Tibial nerve (tissue), 4 donors: ENCODE measurements at regions not wholly inside any gene's neighbourhood (a gene's known extent, or its start where the extent isn't known, plus 50 kb on each side); places are given as distances from the start of the nearest gene placed in this dataset.

ENCODE experiments used
- DNase-seq, 2 donors: peaks; one replicate each; pipeline ENCODE4 v3.0.0-alpha.2; 2019; ENCODE audit warnings: low spot score in 2 of 2
- H3K27ac ChIP-seq, 4 donors: fragments of 200-600 bp; sonication (generic) in 3 of 4; one replicate each; pipeline ENCODE4 v1.5.1; 2017 to 2019; ENCODE audit warnings: mild to moderate bottlenecking in 1 of 4
- H3K27me3 ChIP-seq, 2 donors: fragments of 200-600 bp; sonication (generic) in 1 of 2; one replicate each; pipeline versions ENCODE4 v1.5.1 to v1.6.0; 2017 to 2019
- H3K36me3 ChIP-seq, 3 donors: fragments of 200-600 bp; sonication (generic); one replicate each; pipeline ENCODE4 v1.5.1; 2018 to 2019
- H3K4me1 ChIP-seq, 4 donors: fragments of 200-600 bp; sonication (generic) in 3 of 4; one replicate each; pipeline ENCODE4 v1.5.1; 2017 to 2019
- H3K4me3 ChIP-seq, 4 donors: fragments of 200-600 bp; sonication (generic) in 3 of 4; one replicate each; pipeline ENCODE4 v1.5.1; 2017 to 2019; ENCODE audit warnings: mild to moderate bottlenecking in 1 of 4, moderate library complexity in 1 of 4
- H3K9me3 ChIP-seq, 4 donors: fragments of 200-600 bp; sonication (generic) in 3 of 4; one replicate each; pipeline ENCODE4 v1.5.1; 2017 to 2019
- CTCF ChIP-seq, 5 experiments: fragments of 200-600 bp in 3 of 5; fragments of 450-650 bp in 2 of 5; sonication (generic) in 3 of 5; IDR thresholded peaks; one replicate each; pipeline ENCODE4 v1.5.1; 2016 to 2019; ENCODE audit warnings: antibody characterized with exemption in 5 of 5, mild to moderate bottlenecking in 3 of 5, moderate library complexity in 2 of 5
- EP300 ChIP-seq, 2 donors: sonication (generic); formaldehyde crosslinking; IDR thresholded peaks; one replicate each; pipeline ENCODE4 v1.6.1; 2017; ENCODE audit warnings: antibody characterized with exemption in 2 of 2, mild to moderate bottlenecking in 1 of 2
- POLR2A ChIP-seq, 2 donors: fragments of 450-650 bp; IDR thresholded peaks; one replicate each; pipeline ENCODE4 v1.6.1; 2017; ENCODE audit warnings: antibody characterized with exemption in 2 of 2, mild to moderate bottlenecking in 2 of 2, moderate library complexity in 2 of 2
- WGBS, 2 donors: methylation state at CpG; one replicate each; pipeline ENCODE4 v1.1.5; 2018; 5-methylcytosine and 5-hydroxymethylcytosine counted together

GRCh38 chr1:191371626-191372025 lies 786.6 kb upstream of the RGS18 start:
- Histone ChIP-seq H3K9me3 (peaks cover 0 to 7% (median 2%) of the 10 kb centered on the region in 4 donors), H3K36me3 (no peaks in the 10 kb centered on the region), H3K4me1 (no peaks in the 10 kb centered on the region), H3K4me3 (no peak overlapping the region), H3K27ac (no peak overlapping the region), H3K27me3 (no peaks in the 10 kb centered on the region)
- DNase-seq = no peak
- 50 to 81% methylated on average over 3 of the region's 3 CpGs for WGBS, 2 donors
- no peak for TF ChIP-seq CTCF (IDR thresholded peaks at IDR 0.05)
- TF ChIP-seq POLR2A (IDR thresholded peaks at IDR 0.05) = no peak
- TF ChIP-seq EP300 (IDR thresholded peaks at IDR 0.05) = no peak

GRCh38 chr1:191388283-191388682 lies 770.0 kb upstream of the RGS18 start:
- Histone ChIP-seq H3K36me3 (no peaks in the 10 kb centered on the region), H3K4me3 (no peak overlapping the region), H3K27me3 (no peaks in the 10 kb centered on the region), H3K9me3 (peaks cover 0 to 16% (median 3%) of the 10 kb centered on the region in 4 donors), H3K27ac (no peak overlapping the region), H3K4me1 (no peaks in the 10 kb centered on the region)
- no peak for DNase-seq
- TF ChIP-seq EP300 (IDR thresholded peaks at IDR 0.05) (no peak), POLR2A (IDR thresholded peaks at IDR 0.05) (no peak), CTCF (IDR thresholded peaks at IDR 0.05) (no peak)

- H3K4me1 ChIP-seq = no peaks in the 10 kb centered on the region
- TF ChIP-seq POLR2A (IDR thresholded peaks at IDR 0.05) = no peak
- TF ChIP-seq EP300 (IDR thresholded peaks at IDR 0.05) = no peak
- TF ChIP-seq CTCF (IDR thresholded peaks at IDR 0.05) = no peak
- H3K27ac ChIP-seq = no peak overlapping the region
- no peaks in the 10 kb centered on the region for H3K36me3 ChIP-seq
- no peak overlapping the region for H3K4me3 ChIP-seq
- no peak for DNase-seq
- peaks cover 0 to 5% (median 0%) of the 10 kb centered on the region in 4 donors for H3K9me3 ChIP-seq
- no peaks in the 10 kb centered on the region for H3K27me3 ChIP-seq
- 89 to 96% methylated on average over 5 of the region's 5 CpGs for WGBS, 2 donors
These were observed 761.6 kb upstream of the RGS18 start for GRCh38 chr1:191396622-191397021.

GRCh38 chr1:191398551-191398950 lies 759.7 kb upstream of the RGS18 start:
- TF ChIP-seq CTCF (IDR thresholded peaks at IDR 0.05) (no peak), EP300 (IDR thresholded peaks at IDR 0.05) (no peak), POLR2A (IDR thresholded peaks at IDR 0.05) (no peak)
- DNase-seq = no peak
- Histone ChIP-seq H3K36me3 (no peaks in the 10 kb centered on the region), H3K4me3 (no peak overlapping the region), H3K4me1 (no peaks in the 10 kb centered on the region), H3K27ac (no peak overlapping the region), H3K9me3 (peaks cover 0 to 5% (median 0%) of the 10 kb centered on the region in 4 donors), H3K27me3 (no peaks in the 10 kb centered on the region)
- 86 to 87% methylated on average over 4 of the region's 4 CpGs for WGBS, 2 donors

GRCh38 chr1:191405417-191405816 lies 752.8 kb upstream of the RGS18 start:
- 48 to 56% methylated on average over 3 of the region's 3 CpGs for WGBS, 2 donors
- no peak for TF ChIP-seq EP300 (IDR thresholded peaks at IDR 0.05)
- DNase-seq = no peak
- Histone ChIP-seq H3K36me3 (no peaks in the 10 kb centered on the region), H3K4me3 (no peak overlapping the region), H3K27ac (no peak overlapping the region), H3K9me3 (no peaks in the 10 kb centered on the region), H3K27me3 (no peaks in the 10 kb centered on the region), H3K4me1 (no peaks in the 10 kb centered on the region)

- 56 to 57% methylated on average over 2 of the region's 2 CpGs for WGBS, 2 donors
- no peaks in the 10 kb centered on the region for H3K9me3 ChIP-seq
- no peak overlapping the region for H3K27ac ChIP-seq
- H3K4me1 ChIP-seq = no peaks in the 10 kb centered on the region
- H3K4me3 ChIP-seq = no peak overlapping the region
- H3K36me3 ChIP-seq = no peaks in the 10 kb centered on the region
- no peak for DNase-seq
- TF ChIP-seq EP300 (IDR thresholded peaks at IDR 0.05) (no peak), CTCF (IDR thresholded peaks at IDR 0.05) (no peak), POLR2A (IDR thresholded peaks at IDR 0.05) (no peak)
- H3K27me3 ChIP-seq = no peaks in the 10 kb centered on the region
These were observed 743.2 kb upstream of the RGS18 start for GRCh38 chr1:191414981-191415640.
